Tibial artery (tissue), 4 donors: ENCODE measurements at regions not wholly inside any gene's neighbourhood (a gene's known extent, or its start where the extent isn't known, plus 50 kb on each side); places are given as distances from the start of the nearest gene placed in this dataset.

Experiments used
- DNase-seq, 2 donors: peaks; one replicate each; pipeline ENCODE4 v3.0.0-alpha.2; 2019
- H3K27ac ChIP-seq, 2 donors: fragments of 200-600 bp; sonication (generic) in 1 of 2; 1 replicate in 1 of 2; 2 replicates in 1 of 2; pipeline ENCODE4 v1.5.1; 2018 to 2019; ENCODE audit warnings: mild to moderate bottlenecking in 1 of 2
- H3K27me3 ChIP-seq, 2 donors: fragments of 200-600 bp; sonication (generic) in 1 of 2; one replicate each; pipeline versions ENCODE4 v1.5.1 to v1.6.0; 2016 to 2019
- H3K36me3 ChIP-seq, 3 donors: fragments of 200-600 bp; sonication (generic) in 2 of 3; one replicate each; pipeline ENCODE4 v1.5.1; 2016 to 2019; ENCODE audit warnings: mild to moderate bottlenecking in 2 of 3
- H3K4me1 ChIP-seq, 4 donors: fragments of 200-600 bp; sonication (generic) in 2 of 4; 1 replicate in 3 of 4; 2 replicates in 1 of 4; pipeline ENCODE4 v1.5.1; 2016 to 2019
- H3K4me3 ChIP-seq, 2 donors: fragments of 200-600 bp; sonication (generic) in 1 of 2; 1 replicate in 1 of 2; 2 replicates in 1 of 2; pipeline ENCODE4 v1.5.1; 2018 to 2019; ENCODE audit warnings: mild to moderate bottlenecking in 2 of 2
- H3K9me3 ChIP-seq, 3 donors: fragments of 200-600 bp; sonication (generic) in 1 of 3; one replicate each; pipeline ENCODE4 v1.5.1; 2016 to 2019
- intact Hi-C: fragments of 100-400 bp; cut with DNase I; formaldehyde crosslinking; loops from one replicate; pipeline ENCODE4 v1.15.0; 2023; ENCODE audit warnings: low total_unique reads
- TF ChIP-seq, protein P1 (sequence below), 2 experiments: fragments of 200-600 bp in 1 of 2; fragments of 450-650 bp in 1 of 2; IDR thresholded peaks; one replicate each; pipeline ENCODE4 v1.5.1; 2017 to 2019; ENCODE audit warnings: antibody characterized with exemption in 2 of 2, mild to moderate bottlenecking in 1 of 2, moderate library complexity in 1 of 2

DNA sequence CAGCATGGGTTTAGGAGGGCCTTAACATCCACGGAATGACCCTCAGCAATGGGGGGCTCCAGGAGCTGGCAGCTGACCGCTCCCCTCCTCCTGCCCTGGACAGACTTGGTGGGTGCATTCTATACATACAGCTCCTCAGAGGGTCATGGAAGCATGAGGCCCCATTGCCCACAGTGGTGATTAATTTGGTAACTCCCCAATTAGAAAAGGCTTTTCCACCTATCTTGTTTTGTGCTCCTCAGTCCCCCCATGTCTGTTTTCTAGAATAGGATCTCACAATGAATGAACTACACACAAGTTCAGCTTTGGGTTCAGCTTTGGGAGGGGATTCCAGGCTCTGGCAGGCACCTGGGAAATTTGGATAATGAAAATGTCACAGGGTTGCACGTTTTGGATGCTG lies 707.8 kb downstream of the UQCRFS1 start:
- Histone ChIP-seq H3K4me3 (no peak overlapping the region), H3K36me3 (no peaks in the 10 kb centered on the region), H3K27ac (no peak overlapping the region), H3K27me3 (no peaks in the 10 kb centered on the region), H3K9me3 (no peaks in the 10 kb centered on the region), H3K4me1 (no peaks in the 10 kb centered on the region)
- intact Hi-C loops: no loop called here
- no peak for DNase-seq
- TF ChIP-seq, protein P1, sequence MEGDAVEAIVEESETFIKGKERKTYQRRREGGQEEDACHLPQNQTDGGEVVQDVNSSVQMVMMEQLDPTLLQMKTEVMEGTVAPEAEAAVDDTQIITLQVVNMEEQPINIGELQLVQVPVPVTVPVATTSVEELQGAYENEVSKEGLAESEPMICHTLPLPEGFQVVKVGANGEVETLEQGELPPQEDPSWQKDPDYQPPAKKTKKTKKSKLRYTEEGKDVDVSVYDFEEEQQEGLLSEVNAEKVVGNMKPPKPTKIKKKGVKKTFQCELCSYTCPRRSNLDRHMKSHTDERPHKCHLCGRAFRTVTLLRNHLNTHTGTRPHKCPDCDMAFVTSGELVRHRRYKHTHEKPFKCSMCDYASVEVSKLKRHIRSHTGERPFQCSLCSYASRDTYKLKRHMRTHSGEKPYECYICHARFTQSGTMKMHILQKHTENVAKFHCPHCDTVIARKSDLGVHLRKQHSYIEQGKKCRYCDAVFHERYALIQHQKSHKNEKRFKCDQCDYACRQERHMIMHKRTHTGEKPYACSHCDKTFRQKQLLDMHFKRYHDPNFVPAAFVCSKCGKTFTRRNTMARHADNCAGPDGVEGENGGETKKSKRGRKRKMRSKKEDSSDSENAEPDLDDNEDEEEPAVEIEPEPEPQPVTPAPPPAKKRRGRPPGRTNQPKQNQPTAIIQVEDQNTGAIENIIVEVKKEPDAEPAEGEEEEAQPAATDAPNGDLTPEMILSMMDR (IDR thresholded peaks at IDR 0.05): no peak

DNA sequence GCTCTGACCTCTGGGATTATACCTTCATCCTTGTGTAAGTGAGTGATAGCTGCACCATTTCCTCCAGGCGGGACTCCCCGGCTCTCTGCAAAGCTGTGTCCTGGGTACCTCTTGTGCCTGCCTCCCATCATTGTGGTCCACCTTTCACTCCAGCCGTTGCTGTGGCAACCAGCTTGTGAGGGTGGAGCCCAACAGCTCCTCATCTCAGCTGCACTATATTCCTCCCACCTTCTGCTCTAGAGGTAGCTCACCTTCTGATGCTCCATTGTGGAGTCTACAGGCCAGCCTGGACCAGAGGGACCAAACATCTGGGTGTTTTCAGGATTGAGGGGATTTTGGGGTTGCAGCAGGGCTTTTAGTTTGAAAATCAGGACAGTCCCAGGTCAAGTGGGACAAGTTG lies 708.2 kb downstream of the UQCRFS1 start:
- Histone ChIP-seq H3K36me3 (no peaks in the 10 kb centered on the region), H3K27me3 (no peaks in the 10 kb centered on the region), H3K9me3 (no peaks in the 10 kb centered on the region), H3K4me3 (no peak overlapping the region), H3K4me1 (no peaks in the 10 kb centered on the region), H3K27ac (no peak overlapping the region)
- DNase-seq: no peak
- intact Hi-C loops: no loop called here
- TF ChIP-seq, protein P1 (IDR thresholded peaks at IDR 0.05): no peak

GRCh38 chr19:28504139-28504538 lies 708.8 kb downstream of the UQCRFS1 start:
- TF ChIP-seq, protein P1 (IDR thresholded peaks at IDR 0.05): no peak
- Histone ChIP-seq H3K36me3 (no peaks in the 10 kb centered on the region), H3K27me3 (no peaks in the 10 kb centered on the region), H3K4me3 (no peak overlapping the region), H3K27ac (no peak overlapping the region), H3K9me3 (no peaks in the 10 kb centered on the region), H3K4me1 (no peaks in the 10 kb centered on the region)
- no peak for DNase-seq
- intact Hi-C loops: no loop called here

DNA sequence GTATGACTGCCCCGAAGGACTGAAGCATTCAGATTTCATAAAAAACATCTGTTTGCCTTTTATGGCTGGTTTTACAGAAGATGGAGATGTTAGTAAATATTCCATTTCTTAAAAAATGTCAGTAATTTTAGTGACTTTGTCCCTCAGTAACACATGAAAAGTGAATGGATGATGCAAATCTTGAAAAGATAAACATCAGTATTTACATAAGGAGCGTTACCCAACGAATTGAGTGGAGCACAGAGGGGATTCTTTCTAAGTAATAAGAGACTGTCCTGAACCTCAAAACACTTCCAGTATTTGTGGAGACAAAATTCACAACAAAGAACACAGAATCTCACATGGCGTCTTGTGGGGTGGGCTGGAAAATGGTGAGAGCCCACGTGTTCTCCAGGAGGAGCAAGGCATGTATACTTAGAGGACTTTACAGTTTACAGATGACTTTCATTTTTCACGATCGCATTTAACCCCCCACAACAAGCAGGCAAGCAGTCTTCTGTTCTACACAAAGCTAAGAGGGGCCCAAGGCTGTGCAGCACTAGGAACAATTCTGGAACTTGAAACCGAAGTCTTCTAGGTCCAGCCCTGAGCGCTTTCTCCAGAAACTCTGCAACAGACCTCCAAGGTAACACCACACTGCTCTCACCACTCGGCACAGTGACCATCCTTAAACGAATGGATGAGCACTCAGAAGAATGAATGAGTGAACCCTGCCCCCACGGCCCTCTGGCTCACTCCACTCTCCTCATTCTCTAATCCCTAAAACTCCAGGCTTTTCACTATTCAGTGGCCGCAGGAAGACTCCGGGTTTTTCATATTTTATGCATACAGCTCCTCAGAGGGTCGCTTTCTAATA lies 709.8 kb downstream of the UQCRFS1 start:
- intact Hi-C loops: no loop called here
- Histone ChIP-seq H3K9me3 (no peaks in the 10 kb centered on the region), H3K27ac (no peak overlapping the region), H3K27me3 (no peaks in the 10 kb centered on the region), H3K4me1 (no peaks in the 10 kb centered on the region), H3K4me3 (no peak overlapping the region), H3K36me3 (no peaks in the 10 kb centered on the region)
- TF ChIP-seq, protein P1 (IDR thresholded peaks at IDR 0.05): no peak
- DNase-seq: no peak

DNA sequence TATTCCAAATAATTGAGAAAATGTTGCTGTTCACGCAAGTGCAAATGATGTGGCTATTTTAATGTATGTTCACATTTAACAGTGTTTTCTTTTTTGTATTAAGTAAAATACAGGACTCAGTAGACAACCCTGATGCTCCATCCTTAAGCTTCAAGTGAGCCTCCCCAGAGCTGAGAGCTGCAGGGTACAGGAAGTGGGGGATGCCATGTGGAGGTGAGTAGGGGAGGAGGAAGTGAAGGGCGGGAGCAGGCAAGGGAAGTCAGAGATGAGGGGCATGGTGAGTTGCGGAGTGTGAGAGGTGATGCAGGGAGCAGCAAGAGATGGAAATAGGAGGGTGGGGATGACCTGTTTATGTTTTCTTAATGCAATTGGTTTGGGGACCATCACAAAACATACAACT lies 711.0 kb downstream of the UQCRFS1 start:
- H3K27ac ChIP-seq: no peak overlapping the region
- no peak for DNase-seq
- intact Hi-C loops: no loop called here
- H3K36me3 ChIP-seq: no peaks in the 10 kb centered on the region
- no peaks in the 10 kb centered on the region for H3K9me3 ChIP-seq
- no peaks in the 10 kb centered on the region for H3K27me3 ChIP-seq
- no peaks in the 10 kb centered on the region for H3K4me1 ChIP-seq
- TF ChIP-seq, protein P1 (IDR thresholded peaks at IDR 0.05): no peak
- no peak overlapping the region for H3K4me3 ChIP-seq
